CD14-positive monocyte (primary cell): ENCODE measurements at regions not wholly inside any gene's neighbourhood (a gene's known extent, or its start where the extent isn't known, plus 50 kb on each side); places are given as distances from the start of the nearest gene placed in this dataset.

ENCODE experiments used
- DNase-seq, 3 donors: peaks; one replicate each; pipeline ENCODE4 v3.0.0-alpha.2; 2011 to 2022
- H2AFZ ChIP-seq: 2 replicates; pipeline ENCODE4 v1.6.0; 2012; ENCODE audit warnings: mild to moderate bottlenecking, low read depth, low read length, inconsistent platforms; ENCODE audit not compliant: insufficient read depth, poor library complexity, severe bottlenecking
- H3K27ac ChIP-seq, 2 donors: 1 replicate in 1 of 2; 2 replicates in 1 of 2; pipeline ENCODE4 v1.5.1; 2012 to 2013; ENCODE audit warnings: low read length in 2 of 2, control low read depth in 1 of 2, inconsistent platforms in 1 of 2, low read depth in 1 of 2, mild to moderate bottlenecking in 1 of 2
- H3K27me3 ChIP-seq, 2 donors: one replicate each; pipeline versions ENCODE4 v1.6.0 to v1.6.1; 2011 to 2013; ENCODE audit warnings: low read length in 2 of 2; ENCODE audit not compliant: control insufficient read depth in 2 of 2, insufficient read depth in 2 of 2
- H3K36me3 ChIP-seq, 2 donors: replicated peaks in 1 of 2; 1 replicate in 1 of 2; 2 replicates in 1 of 2; pipeline versions ENCODE4 v1.5.1 to v1.6.1; 2012 to 2013; ENCODE audit warnings: low read length in 2 of 2, control low read depth in 1 of 2, inconsistent platforms in 1 of 2, mild to moderate bottlenecking in 1 of 2; ENCODE audit not compliant: insufficient read depth in 2 of 2, control insufficient read depth in 1 of 2
- H3K4me1 ChIP-seq, 2 donors: 1 replicate in 1 of 2; 2 replicates in 1 of 2; pipeline versions ENCODE4 v1.5.1 to v1.6.1; 2012 to 2013; ENCODE audit warnings: low read length in 2 of 2, control low read depth in 1 of 2, inconsistent platforms in 1 of 2, mild to moderate bottlenecking in 1 of 2, moderate library complexity in 1 of 2; ENCODE audit not compliant: insufficient read depth in 2 of 2, control insufficient read depth in 1 of 2
- H3K4me2 ChIP-seq: replicated peaks from 2 replicates; pipeline ENCODE3; 2012; ENCODE audit warnings: low read length, moderate library complexity, mild to moderate bottlenecking; ENCODE audit not compliant: poor library complexity, severe bottlenecking; ENCODE audit errors: extremely low read depth
- H3K4me3 ChIP-seq, 3 experiments: fragments of 200-600 bp in 1 of 3; sonication (generic) in 1 of 3; replicated peaks in 1 of 3; 1 replicate in 2 of 3; 2 replicates in 1 of 3; pipeline ENCODE4 v1.5.1; 2011 to 2013; ENCODE audit warnings: low read length in 3 of 3, mild to moderate bottlenecking in 3 of 3, control low read depth in 2 of 3, low read depth in 2 of 3, inconsistent platforms in 1 of 3, moderate library complexity in 1 of 3
- H3K79me2 ChIP-seq: 2 replicates; pipeline ENCODE4 v1.6.0; 2012; ENCODE audit warnings: mild to moderate bottlenecking, control low read depth, inconsistent platforms, low read length, moderate library complexity; ENCODE audit not compliant: insufficient read depth
- H3K9ac ChIP-seq: 2 replicates; pipeline ENCODE4 v1.6.0; 2017; ENCODE audit warnings: low read length, mild to moderate bottlenecking; ENCODE audit not compliant: insufficient read depth, poor library complexity, severe bottlenecking
- H3K9me3 ChIP-seq, 2 donors: replicated peaks in 1 of 2; 1 replicate in 1 of 2; 2 replicates in 1 of 2; pipeline versions ENCODE4 v1.5.1 to v1.6.1; 2012 to 2013; ENCODE audit warnings: low read length in 2 of 2, control low read depth in 1 of 2; ENCODE audit not compliant: control insufficient read depth in 1 of 2, insufficient read depth in 1 of 2
- H4K20me1 ChIP-seq: 2 replicates; pipeline ENCODE4 v1.6.0; 2012; ENCODE audit warnings: mild to moderate bottlenecking, low read length, control low read depth, moderate library complexity; ENCODE audit not compliant: insufficient read depth
- H3K27ac Mint-ChIP-seq, 7 donors: one replicate each; pipeline ENCODE4 v1.8.0; 2020; ENCODE audit warnings: mild to moderate bottlenecking in 7 of 7, mixed read lengths in 7 of 7, moderate library complexity in 6 of 7, inconsistent platforms in 2 of 7
- H3K27me3 Mint-ChIP-seq, 3 donors: one replicate each; pipeline ENCODE4 v1.8.0; 2021 to 2022; ENCODE audit warnings: low read depth in 3 of 3, mild to moderate bottlenecking in 3 of 3, mixed read lengths in 3 of 3, moderate library complexity in 3 of 3, inconsistent platforms in 1 of 3
- H3K36me3 Mint-ChIP-seq, 2 donors: one replicate each; pipeline ENCODE4 v1.8.0; 2020; ENCODE audit warnings: mixed read lengths in 2 of 2, inconsistent platforms in 1 of 2, mild to moderate bottlenecking in 1 of 2
- H3K4me1 Mint-ChIP-seq: one replicate; pipeline ENCODE4 v1.8.0; 2020; ENCODE audit warnings: mild to moderate bottlenecking, mixed read lengths
- H3K4me3 Mint-ChIP-seq, 2 donors: one replicate each; pipeline ENCODE4 v1.8.0; 2020; ENCODE audit warnings: mild to moderate bottlenecking in 2 of 2, mixed read lengths in 2 of 2, moderate library complexity in 1 of 2
- H3K9me3 Mint-ChIP-seq, 7 donors: one replicate each; pipeline ENCODE4 v1.8.0; 2020 to 2022; ENCODE audit warnings: mixed read lengths in 7 of 7, mild to moderate bottlenecking in 6 of 7, moderate library complexity in 6 of 7, inconsistent platforms in 2 of 7
- CTCF ChIP-seq: fragments of 200-600 bp; IDR thresholded peaks from one replicate; pipeline ENCODE4 v1.8.0; 2022; ENCODE audit warnings: antibody characterized with exemption, mild to moderate bottlenecking
- WGBS: methylation state at CpG from one replicate; pipeline ENCODE4 v1.1.5; 2013; ENCODE audit warnings: missing lambda C conversion rate; ENCODE audit not compliant: insufficient coverage; 5-methylcytosine and 5-hydroxymethylcytosine counted together
- intact Hi-C, 2 donors: fragments of 100-400 bp; cut with micrococcal nuclease; formaldehyde crosslinking; loops; one replicate each; pipeline versions ENCODE4 v1.15.0 to v1.15.1; 2023

GRCh38 chr10:11661441-11661840 lies 50.0 kb upstream of the USP6NL start:
- Histone ChIP-seq H3K27me3 (peaks cover 0 to 4% of the 10 kb centered on the region in 2 donors), H3K4me1 (peaks cover 20 to 31% of the 10 kb centered on the region in 2 donors), H3K79me2 (no peaks in the 10 kb centered on the region), H2AFZ (peak overlapping the region; percentile 33), H3K9ac (peak overlapping the region; percentile 17), H3K4me2 (peak overlapping the region; percentile 59), H3K27ac (no peak overlapping the region), H3K4me3 (peak overlapping the region in 1 of 3 experiments; percentile 20), H4K20me1 (no peaks in the 10 kb centered on the region), H3K9me3 (peaks cover 0 to 3% of the 10 kb centered on the region in 2 donors), H3K36me3 (no peaks in the 10 kb centered on the region)
- H3K9me3 Mint-ChIP-seq: peaks cover 0 to 9% (median 5%) of the 10 kb centered on the region in 7 donors
- H3K27ac Mint-ChIP-seq: peak overlapping the region in 3 of 7 donors; percentile 14 to 73 (median 52)
- H3K36me3 Mint-ChIP-seq: no peaks in the 10 kb centered on the region
- peaks cover 35% of the 10 kb centered on the region for H3K4me1 Mint-ChIP-seq
- H3K4me3 Mint-ChIP-seq: peak overlapping the region; percentile 39 to 83
- intact Hi-C loops: loop anchor here in 1 of 2 donors (10.0 kb wide), 1 partner anchor 53 kb away; no protein-coding TSS in a partner anchor
- WGBS: 96% methylated on average over 5 of the region's 5 CpGs
- no peak for DNase-seq
- TF ChIP-seq CTCF: no peak
- H3K27me3 Mint-ChIP-seq: peaks cover 7 to 13% (median 9%) of the 10 kb centered on the region in 3 donors
